ENCODE measurements at regions not wholly inside any gene's neighbourhood (a gene's known extent, or its start where the extent isn't known, plus 50 kb on each side); places are given as distances from the start of the nearest gene placed in this dataset.

DNA sequence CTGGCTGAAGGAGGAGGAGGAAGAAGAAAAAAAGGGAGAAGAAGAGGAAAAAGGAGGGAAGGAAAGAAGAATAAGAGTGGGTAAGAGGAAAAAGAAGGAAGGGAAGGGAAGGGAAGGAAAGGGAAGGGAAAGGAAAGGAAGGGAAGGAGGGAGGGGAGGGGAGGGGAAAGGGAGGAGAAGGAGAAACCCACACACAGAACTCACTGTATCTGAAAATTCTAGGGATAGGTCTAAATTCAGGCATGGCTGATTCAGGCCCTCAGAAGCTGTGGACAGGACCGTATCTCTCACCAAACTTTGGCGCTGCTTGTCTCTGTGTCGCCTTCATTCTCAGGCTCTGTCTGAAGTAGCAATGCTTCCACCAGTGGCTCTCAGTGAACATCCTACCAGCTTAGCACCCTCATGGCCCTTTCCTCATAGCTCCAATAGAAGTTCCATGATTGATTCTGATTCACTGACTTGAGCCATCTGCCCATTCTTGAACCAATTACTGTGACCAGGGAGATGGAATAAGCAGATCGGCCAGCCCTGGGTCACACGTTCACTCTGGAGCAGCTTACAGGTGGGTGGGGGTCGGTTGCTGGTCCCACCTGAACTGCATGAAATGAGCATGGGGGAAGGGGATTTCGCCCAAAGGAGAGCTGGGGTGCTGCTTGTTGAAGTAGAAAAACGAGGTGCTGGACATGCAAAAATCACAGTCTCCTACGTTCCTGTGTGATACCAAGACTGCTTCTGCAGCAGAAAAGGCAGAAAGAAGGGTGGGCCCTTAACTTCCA is 59.7 kb downstream of the TTC32 start:
- Histone ChIP-seq H3K79me2 (ENCODE audit: low read length) (no peaks in the 10 kb centered on the region), H3F3A (ENCODE audit: low read length, unreplicated experiment) (no peaks in the 10 kb centered on the region), H3K4me2 (ENCODE audit: low read length) (no peak overlapping the region), H3K27ac (ENCODE audit: low read length) (no peak overlapping the region), H3K9ac (ENCODE audit: low read length) (no peak overlapping the region), H3K9me2 (replicated peaks; ENCODE audit: low read length) (no peaks in the 10 kb centered on the region), H2AFZ (ENCODE audit: low read length) (no peak overlapping the region), H4K20me1 (ENCODE audit: low read length) (no peaks in the 10 kb centered on the region), H3K9me3 (ENCODE audit: low read length) (no peaks in the 10 kb centered on the region), H3K36me3 (ENCODE audit: low read depth, low read length) (no peaks in the 10 kb centered on the region), H3K4me1 (ENCODE audit: insufficient read depth, low read length) (no peaks in the 10 kb centered on the region), H3K4me3 (ENCODE audit: low read length) (no peak overlapping the region), H3K27me3 (ENCODE audit: low read length) (no peaks in the 10 kb centered on the region)
- no TSS peak for BruUV-seq (replicated peaks)
- ATAC-seq (no peak), DNase-seq (no peak)
- ChIA-PET POLR2A (ENCODE audit: unreplicated experiment) (no interaction called here), CTCF (no interaction called here)
- TF ChIP-seq, protein P1, sequence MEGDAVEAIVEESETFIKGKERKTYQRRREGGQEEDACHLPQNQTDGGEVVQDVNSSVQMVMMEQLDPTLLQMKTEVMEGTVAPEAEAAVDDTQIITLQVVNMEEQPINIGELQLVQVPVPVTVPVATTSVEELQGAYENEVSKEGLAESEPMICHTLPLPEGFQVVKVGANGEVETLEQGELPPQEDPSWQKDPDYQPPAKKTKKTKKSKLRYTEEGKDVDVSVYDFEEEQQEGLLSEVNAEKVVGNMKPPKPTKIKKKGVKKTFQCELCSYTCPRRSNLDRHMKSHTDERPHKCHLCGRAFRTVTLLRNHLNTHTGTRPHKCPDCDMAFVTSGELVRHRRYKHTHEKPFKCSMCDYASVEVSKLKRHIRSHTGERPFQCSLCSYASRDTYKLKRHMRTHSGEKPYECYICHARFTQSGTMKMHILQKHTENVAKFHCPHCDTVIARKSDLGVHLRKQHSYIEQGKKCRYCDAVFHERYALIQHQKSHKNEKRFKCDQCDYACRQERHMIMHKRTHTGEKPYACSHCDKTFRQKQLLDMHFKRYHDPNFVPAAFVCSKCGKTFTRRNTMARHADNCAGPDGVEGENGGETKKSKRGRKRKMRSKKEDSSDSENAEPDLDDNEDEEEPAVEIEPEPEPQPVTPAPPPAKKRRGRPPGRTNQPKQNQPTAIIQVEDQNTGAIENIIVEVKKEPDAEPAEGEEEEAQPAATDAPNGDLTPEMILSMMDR (conservative IDR thresholded peaks at IDR 0.05; ENCODE audit: low read depth, low read length): no peak
- TF ChIP-seq EZH2phosphoT487 (IDR thresholded peaks at IDR 0.05; ENCODE audit: borderline replicate concordance, low read length) (no peak), EZH2 (IDR thresholded peaks at IDR 0.05; ENCODE audit: low read length, unreplicated experiment) (no peak)
- intact Hi-C loops (cut with micrococcal nuclease): no loop called here

DNA sequence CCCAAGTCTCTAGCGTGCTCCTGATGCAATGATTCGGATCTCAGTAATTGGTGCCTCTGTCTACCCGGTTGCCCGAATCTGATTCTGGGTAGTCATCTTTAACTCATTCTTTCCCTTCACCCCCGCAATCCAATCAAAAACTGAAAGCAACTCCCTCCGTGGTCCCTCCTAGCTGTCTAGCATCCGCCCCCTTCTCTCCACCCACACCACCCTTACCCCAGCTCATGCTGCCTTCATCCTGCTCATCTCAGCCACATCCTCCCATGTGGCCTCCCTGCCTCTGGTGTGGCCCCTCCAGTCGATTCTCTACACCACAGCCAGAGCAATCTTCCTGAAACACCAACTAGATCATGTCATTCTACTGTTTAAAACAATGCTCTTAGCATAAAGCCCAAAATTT is 62.3 kb downstream of the TTC32 start:
- no peaks in the 10 kb centered on the region for H4K20me1 ChIP-seq (ENCODE audit: low read length)
- no TSS peak for BruUV-seq (replicated peaks)
- CTCF ChIA-PET: no interaction called here
- DNase-seq (no peak), ATAC-seq (no peak)
- no peak overlapping the region for H3K27ac ChIP-seq (ENCODE audit: low read length)
- no peak for TF ChIP-seq EZH2 (IDR thresholded peaks at IDR 0.05; ENCODE audit: low read length, unreplicated experiment)
- TF ChIP-seq, protein P1 (conservative IDR thresholded peaks at IDR 0.05; ENCODE audit: low read depth, low read length): no peak
- TF ChIP-seq EZH2phosphoT487 (IDR thresholded peaks at IDR 0.05; ENCODE audit: borderline replicate concordance, low read length): no peak
- no peaks in the 10 kb centered on the region for H3K4me1 ChIP-seq (ENCODE audit: insufficient read depth, low read length)
- no peak overlapping the region for H2AFZ ChIP-seq (ENCODE audit: low read length)
- H3K27me3 ChIP-seq (ENCODE audit: low read length): no peaks in the 10 kb centered on the region
- H3K4me2 ChIP-seq (ENCODE audit: low read length): no peak overlapping the region
- H3K79me2 ChIP-seq (ENCODE audit: low read length): no peaks in the 10 kb centered on the region
- no peak overlapping the region for H3K9ac ChIP-seq (ENCODE audit: low read length)
- intact Hi-C loops (cut with micrococcal nuclease): no loop called here
- POLR2A ChIA-PET (ENCODE audit: unreplicated experiment): no interaction called here
- no peaks in the 10 kb centered on the region for H3K9me3 ChIP-seq (ENCODE audit: low read length)
- H3K36me3 ChIP-seq (ENCODE audit: low read depth, low read length): no peaks in the 10 kb centered on the region
- H3K9me2 ChIP-seq (replicated peaks; ENCODE audit: low read length): no peaks in the 10 kb centered on the region
- no peaks in the 10 kb centered on the region for H3F3A ChIP-seq (ENCODE audit: low read length, unreplicated experiment)
- H3K4me3 ChIP-seq (ENCODE audit: low read length): no peak overlapping the region

DNA sequence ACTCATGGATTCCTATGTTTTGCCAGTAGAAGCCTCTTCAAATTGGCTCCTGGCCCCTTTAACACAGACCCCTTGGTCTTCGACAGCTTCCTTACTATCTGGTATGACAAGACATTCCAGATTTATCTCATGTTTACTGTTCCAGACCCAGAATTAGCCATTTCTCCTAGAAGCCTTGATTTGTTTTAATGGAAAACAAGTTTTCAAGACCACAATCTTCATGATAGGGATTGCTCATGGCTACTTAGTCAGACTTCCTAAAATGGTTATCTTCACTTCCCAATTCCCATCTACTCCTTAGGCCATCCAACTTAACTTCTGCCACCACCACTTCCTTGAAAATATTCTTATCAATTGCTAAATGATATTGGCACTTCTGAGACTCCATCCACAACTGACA is 63.2 kb downstream of the TTC32 start:
- H3K9me3 ChIP-seq (ENCODE audit: low read length): no peaks in the 10 kb centered on the region
- H3K36me3 ChIP-seq (ENCODE audit: low read depth, low read length): no peaks in the 10 kb centered on the region
- ChIA-PET POLR2A (ENCODE audit: unreplicated experiment) (no interaction called here), CTCF (no interaction called here)
- H3K27me3 ChIP-seq (ENCODE audit: low read length): no peaks in the 10 kb centered on the region
- H3K9me2 ChIP-seq (replicated peaks; ENCODE audit: low read length): no peaks in the 10 kb centered on the region
- no peak overlapping the region for H2AFZ ChIP-seq (ENCODE audit: low read length)
- H3K4me2 ChIP-seq (ENCODE audit: low read length): no peak overlapping the region
- H3F3A ChIP-seq (ENCODE audit: low read length, unreplicated experiment): no peaks in the 10 kb centered on the region
- no peak for DNase-seq
- no peak for ATAC-seq
- H3K9ac ChIP-seq (ENCODE audit: low read length): no peak overlapping the region
- H3K4me1 ChIP-seq (ENCODE audit: insufficient read depth, low read length): no peaks in the 10 kb centered on the region
- H3K27ac ChIP-seq (ENCODE audit: low read length): no peak overlapping the region
- intact Hi-C loops (cut with micrococcal nuclease): no loop called here
- BruUV-seq (replicated peaks): no TSS peak
- TF ChIP-seq EZH2phosphoT487 (IDR thresholded peaks at IDR 0.05; ENCODE audit: borderline replicate concordance, low read length): no peak
- TF ChIP-seq, protein P1 (conservative IDR thresholded peaks at IDR 0.05; ENCODE audit: low read depth, low read length): no peak
- TF ChIP-seq EZH2 (IDR thresholded peaks at IDR 0.05; ENCODE audit: low read length, unreplicated experiment): no peak
- H3K4me3 ChIP-seq (ENCODE audit: low read length): no peak overlapping the region
- no peaks in the 10 kb centered on the region for H3K79me2 ChIP-seq (ENCODE audit: low read length)
- no peaks in the 10 kb centered on the region for H4K20me1 ChIP-seq (ENCODE audit: low read length)

All from PC-3 (cell line).